AG10803 (cell line): ENCODE measurements at regions not wholly inside any gene's neighbourhood (a gene's known extent, or its start where the extent isn't known, plus 50 kb on each side); places are given as distances from the start of the nearest gene placed in this dataset.

ENCODE experiments used
- DNase-seq: peaks from one replicate; pipeline ENCODE4 v3.0.0; 2010; ENCODE audit warnings: low read depth
- H3K4me3 ChIP-seq: 2 replicates; pipeline ENCODE4 v1.5.1; 2011; ENCODE audit warnings: mild to moderate bottlenecking, low read length, control low read depth
- CTCF ChIP-seq: conservative IDR thresholded peaks from 2 replicates; pipeline ENCODE4 v1.5.1; 2011; ENCODE audit warnings: mild to moderate bottlenecking, low read length, control low read depth, inconsistent platforms

DNA sequence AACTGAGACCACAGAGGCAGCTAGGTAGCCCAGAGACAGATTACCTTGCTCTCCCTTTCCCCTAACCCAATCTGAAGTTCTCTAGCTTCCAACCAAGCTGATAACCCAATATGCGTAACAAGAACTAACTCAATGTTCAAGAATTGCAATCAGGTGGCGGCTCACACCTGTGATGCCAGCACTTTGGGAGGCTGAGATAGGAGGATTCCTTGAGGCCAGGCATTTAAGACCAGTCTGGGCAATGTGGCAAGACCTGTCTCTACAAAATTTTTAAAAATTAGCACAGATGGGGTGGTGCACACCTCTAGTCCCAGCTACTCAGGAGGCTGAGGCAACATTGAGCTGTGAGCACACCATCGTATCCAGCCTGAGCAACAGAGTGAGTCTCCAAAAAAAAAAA lies 86.7 kb upstream of the IPO5 start:
- DNase-seq, result no peak
- no peak for TF ChIP-seq CTCF
- no peak overlapping the region for H3K4me3 ChIP-seq

DNA sequence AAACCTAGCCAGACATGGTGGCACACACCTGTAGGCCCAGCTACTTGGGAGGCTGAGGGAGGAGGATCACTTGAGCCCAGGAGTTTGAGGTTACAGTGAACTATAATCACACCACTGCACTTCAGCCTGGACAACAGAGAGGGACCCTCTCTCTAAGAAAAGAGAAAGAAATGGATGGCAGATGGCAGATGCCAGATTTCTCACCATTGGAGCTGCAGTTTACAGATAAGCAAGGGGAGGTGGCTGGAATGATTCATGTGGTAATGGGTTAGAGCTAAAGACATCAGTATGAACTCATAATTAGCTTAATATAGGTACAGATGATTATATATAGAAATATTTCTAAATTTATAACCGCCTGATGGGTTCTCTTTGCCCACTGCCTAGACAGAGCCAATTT lies 80.1 kb upstream of the IPO5 start:
- DNase-seq, result no peak
- no peak overlapping the region for H3K4me3 ChIP-seq
- TF ChIP-seq CTCF, result no peak

DNA sequence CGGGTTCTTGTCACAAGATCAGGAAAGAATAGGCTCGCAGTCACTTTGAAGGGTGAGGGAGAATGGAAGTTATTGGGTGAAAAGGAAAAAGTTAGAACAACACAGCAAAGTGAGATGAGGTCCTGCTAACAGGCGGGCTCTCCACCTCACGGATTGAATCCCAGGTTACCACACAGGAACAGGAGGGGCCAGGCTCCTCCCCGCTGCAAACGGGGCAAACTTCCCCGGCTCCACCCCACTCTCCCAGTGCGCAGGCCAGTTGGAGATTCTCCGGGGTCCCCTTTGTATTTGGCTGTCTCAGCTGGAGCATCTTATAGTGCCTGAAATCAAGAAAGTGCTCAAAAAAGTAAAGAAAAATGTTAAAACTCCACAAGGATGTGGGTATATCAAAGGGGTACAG lies 78.3 kb upstream of the IPO5 start:
- no peak for DNase-seq
- no peak overlapping the region for H3K4me3 ChIP-seq
- no peak for TF ChIP-seq CTCF

GRCh38 chr13:97875911-97876310 lies 77.6 kb upstream of the IPO5 start:
- no peak for DNase-seq
- H3K4me3 ChIP-seq, result no peak overlapping the region
- no peak for TF ChIP-seq CTCF

- H3K4me3 ChIP-seq, result no peak overlapping the region
- no peak for DNase-seq
- TF ChIP-seq CTCF, result no peak
These were observed 74.8 kb upstream of the IPO5 start for GRCh38 chr13:97878431-97879375.

DNA sequence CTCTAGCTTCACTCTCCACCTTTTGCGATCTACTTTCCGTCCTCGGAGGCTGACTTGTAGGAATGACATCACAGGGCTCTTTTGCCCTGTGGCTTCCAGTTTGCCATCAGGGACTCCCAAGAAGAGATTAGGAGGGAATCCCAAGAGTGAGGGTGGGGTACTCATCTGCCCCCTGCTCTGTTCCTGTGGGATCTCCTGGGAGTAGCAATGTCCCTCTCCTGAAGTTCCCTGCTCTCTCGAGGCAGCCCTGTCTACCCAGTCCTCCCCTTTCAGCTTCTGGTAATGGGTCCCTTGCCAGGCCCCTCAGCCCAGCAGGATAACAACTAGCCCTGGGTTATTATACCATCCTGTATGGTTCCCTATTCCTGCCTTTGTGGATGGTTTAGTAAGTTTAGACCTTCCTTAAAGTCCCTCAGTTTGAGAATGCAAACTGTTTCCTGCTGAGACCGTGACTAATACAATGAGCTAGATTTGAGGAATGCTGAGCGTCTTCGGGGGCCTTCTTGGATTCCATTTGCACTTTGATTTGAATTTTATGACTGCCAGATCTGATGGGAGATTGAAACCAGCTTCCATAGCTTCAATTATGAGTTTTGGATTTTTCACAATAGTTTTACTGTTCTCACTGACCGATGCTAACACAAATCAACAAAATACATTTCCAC lies 73.7 kb upstream of the IPO5 start:
- no peak for TF ChIP-seq CTCF
- H3K4me3 ChIP-seq, result no peak overlapping the region
- DNase-seq, result peak; percentile 93

DNA sequence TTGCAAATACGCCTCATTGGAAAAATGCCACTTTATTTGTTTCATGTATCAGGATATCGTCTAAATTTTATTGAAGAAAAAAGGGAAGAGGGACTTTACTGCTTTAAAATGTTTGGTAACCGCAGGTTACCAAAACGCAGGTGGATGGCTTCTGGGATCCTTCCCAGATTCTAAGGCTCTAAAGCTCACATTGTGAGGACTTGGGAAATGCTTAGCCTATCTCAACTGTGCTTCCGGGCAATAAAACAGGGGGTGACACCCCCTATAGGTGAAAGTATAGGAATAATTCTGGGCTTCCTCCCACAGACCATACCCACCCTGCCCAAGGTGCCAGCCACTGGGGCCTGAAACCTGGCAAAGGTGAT lies 73.2 kb upstream of the IPO5 start:
- TF ChIP-seq CTCF, result peak; percentile 18; the same call in 1 of the 2 replicates
- H3K4me3 ChIP-seq, result no peak overlapping the region

More for the DNA sequence above, 73.2 kb upstream of the IPO5 start:
- DNase-seq, result no peak
